GM12878 (cell line): ENCODE measurements at regions not wholly inside any gene's neighbourhood (a gene's known extent, or its start where the extent isn't known, plus 50 kb on each side); places are given as distances from the start of the nearest gene placed in this dataset.

Source experiments
- ATAC-seq: fragments of 200-7000 bp; cut with Tn5 transposase; 3 replicates; pipeline ENCODE4 v1.9.1; 2020; ENCODE audit warnings: mild to moderate bottlenecking, moderate library complexity
- BruUV-seq: library from RNA; stranded (reverse); fragments of 400-500 nt; replicated peaks from 2 replicates; lab custom pipeline; 2021; lab: Mats Ljungman, UMichigan
- CTCF ChIA-PET: fragments of 300-600 bp; sonication (Branson Sonifier 250); formaldehyde crosslinking; extraction: SDS; loops from one replicate; lab custom pipeline; 2021; ENCODE audit warnings: inconsistent platforms; lab: Yijun Ruan, JAX
- POLR2A ChIA-PET: fragments of 350-600 bp; formaldehyde crosslinking; extraction: SDS; loops from one replicate; lab custom pipeline; 2021; ENCODE audit warnings: inconsistent platforms; lab: Charles Lee
- RAD21 ChIA-PET: fragments of 300-600 bp; sonication (Branson Sonifier 250); formaldehyde crosslinking; loops from one replicate; lab custom pipeline; 2023; ENCODE audit warnings: antibody characterized with exemption; ENCODE audit not compliant: unreplicated experiment; lab: Charles Lee
- SMC1A ChIA-PET: fragments of 300-600 bp; sonication (Branson Sonifier 250); formaldehyde crosslinking; loops from one replicate; lab custom pipeline; 2023; ENCODE audit not compliant: unreplicated experiment, uncharacterized antibody; lab: Charles Lee
- DNase-seq: peaks from one replicate; pipeline ENCODE4 v3.0.0-alpha.2; 2011; ENCODE audit warnings: low read depth, low spot score
- FAIRE-seq: peaks from 3 replicates; lab custom pipeline; 2011; peaks lifted over from hg19 to GRCh38; lab: Jason Lieb, UNC
- H2AFZ ChIP-seq: 2 replicates; pipeline ENCODE4 v1.6.0; 2011; ENCODE audit warnings: low read depth, low read length, control low read depth; ENCODE audit not compliant: control insufficient read depth
- H3K27ac ChIP-seq: 2 replicates; pipeline ENCODE4 v1.5.1; 2011; ENCODE audit warnings: control low read depth; ENCODE audit not compliant: control insufficient read depth, insufficient read depth
- H3K27me3 ChIP-seq, 2 experiments: replicated peaks in 1 of 2; 2 replicates each; pipeline versions ENCODE4 v1.6.0 to v1.6.1; 2011; ENCODE audit warnings: low read length in 1 of 2; ENCODE audit not compliant: control insufficient read depth in 2 of 2, insufficient read depth in 2 of 2
- H3K36me3 ChIP-seq, 2 experiments: 2 replicates each; pipeline ENCODE4 v1.5.1; 2011; ENCODE audit warnings: low read length in 1 of 2; ENCODE audit not compliant: control insufficient read depth in 2 of 2, insufficient read depth in 2 of 2
- H3K4me1 ChIP-seq: 2 replicates; pipeline ENCODE4 v1.6.1; 2011; ENCODE audit warnings: mild to moderate bottlenecking, low read length, moderate library complexity, mixed read lengths; ENCODE audit not compliant: control insufficient read depth, insufficient read depth
- H3K4me2 ChIP-seq: 2 replicates; pipeline ENCODE4 v1.6.0; 2011; ENCODE audit warnings: control low read depth; ENCODE audit not compliant: control insufficient read depth, insufficient read depth
- H3K4me3 ChIP-seq: fragments of 200-600 bp; sonication (generic); 2 replicates; pipeline ENCODE4 v1.5.1; 2016
- H3K79me2 ChIP-seq: 2 replicates; pipeline ENCODE4 v1.6.0; 2011; ENCODE audit warnings: low read length; ENCODE audit not compliant: control insufficient read depth, insufficient read depth
- H3K9ac ChIP-seq: 2 replicates; pipeline ENCODE4 v1.8.0; 2011; ENCODE audit warnings: low read length, control low read depth, mixed read lengths; ENCODE audit not compliant: control insufficient read depth, insufficient read depth
- H3K9me3 ChIP-seq: replicated peaks from 3 replicates; pipeline ENCODE4 v1.5.1; 2011; ENCODE audit warnings: mild to moderate bottlenecking, low read length; ENCODE audit not compliant: control insufficient read depth, insufficient read depth
- H4K20me1 ChIP-seq: 2 replicates; pipeline ENCODE4 v1.6.0; 2011; ENCODE audit not compliant: control insufficient read depth, insufficient read depth
- EP300 ChIP-seq, 2 experiments: fragments of 150-350 bp in 1 of 2; IDR thresholded peaks; 2 replicates each; pipeline ENCODE4 v1.6.1; 2011 to 2012; ENCODE audit warnings: low read depth in 2 of 2, low read length in 2 of 2, borderline replicate concordance in 1 of 2, improper control_type of control experiment in 1 of 2, inconsistent platforms in 1 of 2; ENCODE audit not compliant: control insufficient read depth in 1 of 2
- NBN ChIP-seq: fragments of 450-650 bp; IDR thresholded peaks from 2 replicates; pipeline ENCODE4 v1.6.1; 2016
- SREBF2 ChIP-seq: IDR thresholded peaks from 2 replicates; pipeline ENCODE4 v1.6.1; 2012; ENCODE audit warnings: mild to moderate bottlenecking, low read length
- WGBS: methylation state at CpG from one replicate; pipeline ENCODE4 v1.1.6; 2016; ENCODE audit warnings: low lambda C conversion rate; ENCODE audit not compliant: insufficient replicate concordance, insufficient coverage; ENCODE audit errors: missing lambda C conversion rate; 5-methylcytosine and 5-hydroxymethylcytosine counted together
- in situ Hi-C: fragments of 300-500 bp; cut with MboI; formaldehyde crosslinking; loops from 9 replicates; pipeline ENCODE4 v1.14.3; 2018; ENCODE audit warnings: mixed read lengths
- intact Hi-C: fragments of 100-400 bp; cut with micrococcal nuclease; formaldehyde crosslinking; loops from one replicate; pipeline ENCODE4 v1.14.2; 2022; ENCODE audit not compliant: unreplicated experiment
- TF ChIP-seq, protein P1 (sequence below), 3 experiments: IDR thresholded peaks in 2 of 3; conservative IDR thresholded peaks in 1 of 3; 2 replicates each; pipeline ENCODE4 v1.5.1; 2011; ENCODE audit warnings: low read depth in 3 of 3, low read length in 3 of 3, mild to moderate bottlenecking in 3 of 3, control low read depth in 2 of 3, moderate library complexity in 2 of 3, inconsistent platforms in 1 of 3, mixed read lengths in 1 of 3; ENCODE audit not compliant: control insufficient read depth in 2 of 3, insufficient read depth in 1 of 3; ENCODE audit errors: extremely low read depth in 1 of 3
- TF ChIP-seq, protein P2 (sequence below): fragments of 450-650 bp; IDR thresholded peaks from 2 replicates; pipeline ENCODE4 v1.6.1; 2014; ENCODE audit warnings: mild to moderate bottlenecking
- TF ChIP-seq, protein P3 (sequence below): fragments of 450-650 bp; IDR thresholded peaks from 2 replicates; pipeline ENCODE4 v1.6.1; 2017; ENCODE audit warnings: mild to moderate bottlenecking
- TF ChIP-seq, protein P4 (sequence below): IDR thresholded peaks from 2 replicates; pipeline ENCODE4 v1.6.1; 2012; ENCODE audit warnings: improper control_type of control experiment, low read depth, low read length; ENCODE audit not compliant: insufficient replicate concordance
- TF ChIP-seq, protein P5 (sequence below): fragments of 450-650 bp; formaldehyde crosslinking; IDR thresholded peaks from 2 replicates; pipeline ENCODE4 v1.4.0; 2020; ENCODE audit warnings: mild to moderate bottlenecking, moderate library complexity

DNA sequence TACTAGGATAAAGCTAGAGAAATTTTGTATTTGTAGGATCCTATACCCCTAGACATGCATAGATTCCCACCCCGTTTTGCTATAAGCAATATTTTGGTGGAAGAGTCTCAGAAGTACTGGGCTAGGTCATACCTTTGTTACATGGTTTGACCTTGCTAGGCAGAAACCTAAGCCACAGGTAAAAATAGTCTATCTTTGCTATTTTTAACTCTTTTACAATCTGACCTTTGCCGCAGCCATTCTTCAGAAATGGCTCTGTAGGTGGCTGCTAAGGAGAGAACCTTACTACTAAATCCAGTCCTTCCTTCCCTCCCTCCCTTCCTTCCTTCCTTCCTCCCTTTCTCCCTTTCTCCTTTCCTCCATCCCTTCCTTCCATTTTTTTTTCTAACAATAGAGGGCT, 242.9 kb upstream of the SEL1L start:
- whole genome bisulfite sequencing: 18% methylated on average over 2 of the region's 2 CpGs

More for the DNA sequence above, 242.9 kb upstream of the SEL1L start:
- no peaks in the 10 kb centered on the region for H3K9me3 ChIP-seq
- no peaks in the 10 kb centered on the region for H3K4me1 ChIP-seq
- H3K27me3 ChIP-seq: no peaks in the 10 kb centered on the region
- no peaks in the 10 kb centered on the region for H3K79me2 ChIP-seq
- no TSS peak for BruUV-seq
- POLR2A ChIA-PET: no interaction called here
- intact Hi-C loops (no loop called here), in situ Hi-C loops (no loop called here)
- H3K4me3 ChIP-seq: no peak overlapping the region
- no peak overlapping the region for H2AFZ ChIP-seq
- DNase-seq (no peak), FAIRE-seq (no peak), ATAC-seq (no peak)
- H3K4me2 ChIP-seq: no peak overlapping the region
- no peaks in the 10 kb centered on the region for H4K20me1 ChIP-seq
- CTCF ChIA-PET: no interaction called here
- no peak overlapping the region for H3K9ac ChIP-seq
- H3K27ac ChIP-seq: no peak overlapping the region
- RAD21 ChIA-PET: no interaction called here
- SMC1A ChIA-PET: no interaction called here
- TF ChIP-seq, protein P1, sequence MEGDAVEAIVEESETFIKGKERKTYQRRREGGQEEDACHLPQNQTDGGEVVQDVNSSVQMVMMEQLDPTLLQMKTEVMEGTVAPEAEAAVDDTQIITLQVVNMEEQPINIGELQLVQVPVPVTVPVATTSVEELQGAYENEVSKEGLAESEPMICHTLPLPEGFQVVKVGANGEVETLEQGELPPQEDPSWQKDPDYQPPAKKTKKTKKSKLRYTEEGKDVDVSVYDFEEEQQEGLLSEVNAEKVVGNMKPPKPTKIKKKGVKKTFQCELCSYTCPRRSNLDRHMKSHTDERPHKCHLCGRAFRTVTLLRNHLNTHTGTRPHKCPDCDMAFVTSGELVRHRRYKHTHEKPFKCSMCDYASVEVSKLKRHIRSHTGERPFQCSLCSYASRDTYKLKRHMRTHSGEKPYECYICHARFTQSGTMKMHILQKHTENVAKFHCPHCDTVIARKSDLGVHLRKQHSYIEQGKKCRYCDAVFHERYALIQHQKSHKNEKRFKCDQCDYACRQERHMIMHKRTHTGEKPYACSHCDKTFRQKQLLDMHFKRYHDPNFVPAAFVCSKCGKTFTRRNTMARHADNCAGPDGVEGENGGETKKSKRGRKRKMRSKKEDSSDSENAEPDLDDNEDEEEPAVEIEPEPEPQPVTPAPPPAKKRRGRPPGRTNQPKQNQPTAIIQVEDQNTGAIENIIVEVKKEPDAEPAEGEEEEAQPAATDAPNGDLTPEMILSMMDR (IDR thresholded peaks at IDR 0.05 in 2 of 3, conservative IDR thresholded peaks at IDR 0.05 in 1 of 3; ENCODE audit: control insufficient read depth in 2 of 3, extremely low read depth in 1 of 3, insufficient read depth in 1 of 3, low read depth in 3 of 3, low read length in 3 of 3): no peak
- TF ChIP-seq, protein P2, sequence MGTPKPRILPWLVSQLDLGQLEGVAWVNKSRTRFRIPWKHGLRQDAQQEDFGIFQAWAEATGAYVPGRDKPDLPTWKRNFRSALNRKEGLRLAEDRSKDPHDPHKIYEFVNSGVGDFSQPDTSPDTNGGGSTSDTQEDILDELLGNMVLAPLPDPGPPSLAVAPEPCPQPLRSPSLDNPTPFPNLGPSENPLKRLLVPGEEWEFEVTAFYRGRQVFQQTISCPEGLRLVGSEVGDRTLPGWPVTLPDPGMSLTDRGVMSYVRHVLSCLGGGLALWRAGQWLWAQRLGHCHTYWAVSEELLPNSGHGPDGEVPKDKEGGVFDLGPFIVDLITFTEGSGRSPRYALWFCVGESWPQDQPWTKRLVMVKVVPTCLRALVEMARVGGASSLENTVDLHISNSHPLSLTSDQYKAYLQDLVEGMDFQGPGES: no peak
- TF ChIP-seq, protein P3, sequence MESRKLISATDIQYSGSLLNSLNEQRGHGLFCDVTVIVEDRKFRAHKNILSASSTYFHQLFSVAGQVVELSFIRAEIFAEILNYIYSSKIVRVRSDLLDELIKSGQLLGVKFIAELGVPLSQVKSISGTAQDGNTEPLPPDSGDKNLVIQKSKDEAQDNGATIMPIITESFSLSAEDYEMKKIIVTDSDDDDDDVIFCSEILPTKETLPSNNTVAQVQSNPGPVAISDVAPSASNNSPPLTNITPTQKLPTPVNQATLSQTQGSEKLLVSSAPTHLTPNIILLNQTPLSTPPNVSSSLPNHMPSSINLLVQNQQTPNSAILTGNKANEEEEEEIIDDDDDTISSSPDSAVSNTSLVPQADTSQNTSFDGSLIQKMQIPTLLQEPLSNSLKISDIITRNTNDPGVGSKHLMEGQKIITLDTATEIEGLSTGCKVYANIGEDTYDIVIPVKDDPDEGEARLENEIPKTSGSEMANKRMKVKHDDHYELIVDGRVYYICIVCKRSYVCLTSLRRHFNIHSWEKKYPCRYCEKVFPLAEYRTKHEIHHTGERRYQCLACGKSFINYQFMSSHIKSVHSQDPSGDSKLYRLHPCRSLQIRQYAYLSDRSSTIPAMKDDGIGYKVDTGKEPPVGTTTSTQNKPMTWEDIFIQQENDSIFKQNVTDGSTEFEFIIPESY: no peak
- TF ChIP-seq, protein P4, sequence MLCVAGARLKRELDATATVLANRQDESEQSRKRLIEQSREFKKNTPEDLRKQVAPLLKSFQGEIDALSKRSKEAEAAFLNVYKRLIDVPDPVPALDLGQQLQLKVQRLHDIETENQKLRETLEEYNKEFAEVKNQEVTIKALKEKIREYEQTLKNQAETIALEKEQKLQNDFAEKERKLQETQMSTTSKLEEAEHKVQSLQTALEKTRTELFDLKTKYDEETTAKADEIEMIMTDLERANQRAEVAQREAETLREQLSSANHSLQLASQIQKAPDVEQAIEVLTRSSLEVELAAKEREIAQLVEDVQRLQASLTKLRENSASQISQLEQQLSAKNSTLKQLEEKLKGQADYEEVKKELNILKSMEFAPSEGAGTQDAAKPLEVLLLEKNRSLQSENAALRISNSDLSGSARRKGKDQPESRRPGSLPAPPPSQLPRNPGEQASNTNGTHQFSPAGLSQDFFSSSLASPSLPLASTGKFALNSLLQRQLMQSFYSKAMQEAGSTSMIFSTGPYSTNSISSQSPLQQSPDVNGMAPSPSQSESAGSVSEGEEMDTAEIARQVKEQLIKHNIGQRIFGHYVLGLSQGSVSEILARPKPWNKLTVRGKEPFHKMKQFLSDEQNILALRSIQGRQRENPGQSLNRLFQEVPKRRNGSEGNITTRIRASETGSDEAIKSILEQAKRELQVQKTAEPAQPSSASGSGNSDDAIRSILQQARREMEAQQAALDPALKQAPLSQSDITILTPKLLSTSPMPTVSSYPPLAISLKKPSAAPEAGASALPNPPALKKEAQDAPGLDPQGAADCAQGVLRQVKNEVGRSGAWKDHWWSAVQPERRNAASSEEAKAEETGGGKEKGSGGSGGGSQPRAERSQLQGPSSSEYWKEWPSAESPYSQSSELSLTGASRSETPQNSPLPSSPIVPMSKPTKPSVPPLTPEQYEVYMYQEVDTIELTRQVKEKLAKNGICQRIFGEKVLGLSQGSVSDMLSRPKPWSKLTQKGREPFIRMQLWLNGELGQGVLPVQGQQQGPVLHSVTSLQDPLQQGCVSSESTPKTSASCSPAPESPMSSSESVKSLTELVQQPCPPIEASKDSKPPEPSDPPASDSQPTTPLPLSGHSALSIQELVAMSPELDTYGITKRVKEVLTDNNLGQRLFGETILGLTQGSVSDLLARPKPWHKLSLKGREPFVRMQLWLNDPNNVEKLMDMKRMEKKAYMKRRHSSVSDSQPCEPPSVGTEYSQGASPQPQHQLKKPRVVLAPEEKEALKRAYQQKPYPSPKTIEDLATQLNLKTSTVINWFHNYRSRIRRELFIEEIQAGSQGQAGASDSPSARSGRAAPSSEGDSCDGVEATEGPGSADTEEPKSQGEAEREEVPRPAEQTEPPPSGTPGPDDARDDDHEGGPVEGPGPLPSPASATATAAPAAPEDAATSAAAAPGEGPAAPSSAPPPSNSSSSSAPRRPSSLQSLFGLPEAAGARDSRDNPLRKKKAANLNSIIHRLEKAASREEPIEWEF: no peak
- TF ChIP-seq SREBF2 (no peak), NBN (no peak), EP300 (IDR thresholded peaks at IDR 0.05; ENCODE audit: borderline replicate concordance in 1 of 2, control insufficient read depth in 1 of 2, low read depth in 2 of 2, low read length in 2 of 2) (no peak)
- TF ChIP-seq, protein P5, sequence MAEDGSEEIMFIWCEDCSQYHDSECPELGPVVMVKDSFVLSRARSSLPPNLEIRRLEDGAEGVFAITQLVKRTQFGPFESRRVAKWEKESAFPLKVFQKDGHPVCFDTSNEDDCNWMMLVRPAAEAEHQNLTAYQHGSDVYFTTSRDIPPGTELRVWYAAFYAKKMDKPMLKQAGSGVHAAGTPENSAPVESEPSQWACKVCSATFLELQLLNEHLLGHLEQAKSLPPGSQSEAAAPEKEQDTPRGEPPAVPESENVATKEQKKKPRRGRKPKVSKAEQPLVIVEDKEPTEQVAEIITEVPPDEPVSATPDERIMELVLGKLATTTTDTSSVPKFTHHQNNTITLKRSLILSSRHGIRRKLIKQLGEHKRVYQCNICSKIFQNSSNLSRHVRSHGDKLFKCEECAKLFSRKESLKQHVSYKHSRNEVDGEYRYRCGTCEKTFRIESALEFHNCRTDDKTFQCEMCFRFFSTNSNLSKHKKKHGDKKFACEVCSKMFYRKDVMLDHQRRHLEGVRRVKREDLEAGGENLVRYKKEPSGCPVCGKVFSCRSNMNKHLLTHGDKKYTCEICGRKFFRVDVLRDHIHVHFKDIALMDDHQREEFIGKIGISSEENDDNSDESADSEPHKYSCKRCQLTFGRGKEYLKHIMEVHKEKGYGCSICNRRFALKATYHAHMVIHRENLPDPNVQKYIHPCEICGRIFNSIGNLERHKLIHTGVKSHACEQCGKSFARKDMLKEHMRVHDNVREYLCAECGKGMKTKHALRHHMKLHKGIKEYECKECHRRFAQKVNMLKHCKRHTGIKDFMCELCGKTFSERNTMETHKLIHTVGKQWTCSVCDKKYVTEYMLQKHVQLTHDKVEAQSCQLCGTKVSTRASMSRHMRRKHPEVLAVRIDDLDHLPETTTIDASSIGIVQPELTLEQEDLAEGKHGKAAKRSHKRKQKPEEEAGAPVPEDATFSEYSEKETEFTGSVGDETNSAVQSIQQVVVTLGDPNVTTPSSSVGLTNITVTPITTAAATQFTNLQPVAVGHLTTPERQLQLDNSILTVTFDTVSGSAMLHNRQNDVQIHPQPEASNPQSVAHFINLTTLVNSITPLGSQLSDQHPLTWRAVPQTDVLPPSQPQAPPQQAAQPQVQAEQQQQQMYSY: no peak
- no peaks in the 10 kb centered on the region for H3K36me3 ChIP-seq
